Muscle of leg (tissue), 3 donors: ENCODE measurements at regions not wholly inside any gene's neighbourhood (a gene's known extent, or its start where the extent isn't known, plus 50 kb on each side); places are given as distances from the start of the nearest gene placed in this dataset.
"Not testable (repeated sequence)": the region's sequence is repeated elsewhere in the genome, so short reads cannot be mapped to it uniquely, and the experiment has no call there.

Experiments
- DNase-seq: peaks from one replicate; pipeline ENCODE4 v3.0.0; 2013
- H3K27ac ChIP-seq: one replicate; pipeline ENCODE4 v1.5.1; 2013; ENCODE audit warnings: mild to moderate bottlenecking, low read length, control low read depth
- H3K27me3 ChIP-seq: one replicate; pipeline ENCODE4 v1.6.1; 2013; ENCODE audit warnings: low read length; ENCODE audit not compliant: control insufficient read depth, insufficient read depth
- H3K36me3 ChIP-seq: one replicate; pipeline ENCODE4 v1.6.1; 2013; ENCODE audit warnings: low read length; ENCODE audit not compliant: control insufficient read depth, insufficient read depth
- H3K4me1 ChIP-seq: one replicate; pipeline ENCODE4 v1.6.1; 2013; ENCODE audit warnings: low read length; ENCODE audit not compliant: control insufficient read depth, insufficient read depth
- H3K4me3 ChIP-seq: one replicate; pipeline ENCODE4 v1.5.1; 2013; ENCODE audit warnings: low read length, control low read depth
- H3K9me3 ChIP-seq: replicated peaks from 2 replicates; pipeline ENCODE4 v1.6.1; 2013; ENCODE audit warnings: low read depth, low read length; ENCODE audit not compliant: control insufficient read depth
- WGBS: methylation state at CpG from one replicate; pipeline ENCODE4 v1.1.5; 2013; ENCODE audit warnings: missing lambda C conversion rate; ENCODE audit not compliant: insufficient coverage; 5-methylcytosine and 5-hydroxymethylcytosine counted together

DNA sequence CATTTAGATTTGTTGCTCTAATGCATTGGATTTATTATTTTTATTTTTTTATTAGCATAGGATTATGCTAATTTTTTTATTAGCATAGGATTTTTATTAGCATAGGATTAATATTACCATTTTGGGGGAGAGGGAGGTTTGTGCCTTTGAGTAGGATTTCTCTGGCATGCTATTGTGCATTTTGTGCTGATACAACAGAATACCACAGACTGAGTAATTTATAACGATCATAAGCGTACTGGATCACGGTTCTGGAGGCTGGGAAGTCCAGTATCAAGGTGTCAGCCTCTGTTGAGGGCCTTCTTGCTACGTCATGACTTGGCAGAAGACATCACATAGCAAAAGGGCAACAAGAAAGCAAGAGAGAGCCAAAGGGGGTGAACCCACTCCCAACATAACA lies 187.5 kb downstream of the XPNPEP1 start:
- Histone ChIP-seq H3K27ac (no peak overlapping the region), H3K4me3 (no peak overlapping the region), H3K9me3 (no peaks in the 10 kb centered on the region), H3K36me3 (no peaks in the 10 kb centered on the region), H3K4me1 (no peaks in the 10 kb centered on the region), H3K27me3 (no peaks in the 10 kb centered on the region)
- WGBS, result 72% methylated on average over 4 of the region's 4 CpGs
- DNase-seq, result no peak

- Histone ChIP-seq H3K36me3 (no peaks in the 10 kb centered on the region), H3K9me3 (no peaks in the 10 kb centered on the region), H3K4me3 (no peak overlapping the region), H3K27me3 (no peaks in the 10 kb centered on the region), H3K4me1 (no peaks in the 10 kb centered on the region), H3K27ac (no peak overlapping the region)
- no CpG with 5 or more reads among the region's 3 CpGs for WGBS
- peak; percentile 14 for DNase-seq
These were observed 190.9 kb downstream of the XPNPEP1 start for GRCh38 chr10:109732254-109732965.

- not testable (repeated sequence) for H3K27ac ChIP-seq, DNase-seq
These were observed 193.4 kb downstream of the XPNPEP1 start for GRCh38 chr10:109729895-109730294.

DNA sequence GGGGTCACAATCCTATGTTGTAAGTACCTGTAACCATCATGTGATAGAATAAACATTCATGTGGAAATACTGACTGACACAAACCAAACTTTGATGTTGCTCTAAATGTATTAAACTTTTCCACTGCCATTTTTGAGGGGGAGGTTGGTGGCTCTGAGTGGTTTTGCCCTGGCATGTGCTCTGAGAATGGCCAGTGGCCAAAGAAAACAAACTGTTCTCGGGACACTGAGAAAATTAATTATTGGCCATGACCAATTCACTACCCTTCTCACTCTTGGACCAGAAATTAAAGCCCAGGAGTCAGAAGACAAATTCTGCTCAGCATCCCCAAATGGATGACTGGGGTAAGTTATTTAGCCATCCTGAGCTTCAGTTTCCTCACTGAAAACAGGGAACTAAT lies 195.9 kb downstream of the XPNPEP1 start:
- Histone ChIP-seq H3K4me3 (no peak overlapping the region), H3K9me3 (no peaks in the 10 kb centered on the region), H3K4me1 (peaks cover 2% of the 10 kb centered on the region), H3K36me3 (no peaks in the 10 kb centered on the region), H3K27me3 (no peaks in the 10 kb centered on the region), H3K27ac (no peak overlapping the region)
- peak; percentile 37 for DNase-seq
- no CpG with 5 or more reads among the region's 1 CpG for WGBS

More at GRCh38 chr10:109729895-109730294, 193.4 kb downstream of the XPNPEP1 start:
- not testable (repeated sequence) for H3K27me3 ChIP-seq, H3K9me3 ChIP-seq, H3K4me3 ChIP-seq, H3K4me1 ChIP-seq, H3K36me3 ChIP-seq
- 58% methylated on average over 2 of the region's 4 CpGs for WGBS

DNA sequence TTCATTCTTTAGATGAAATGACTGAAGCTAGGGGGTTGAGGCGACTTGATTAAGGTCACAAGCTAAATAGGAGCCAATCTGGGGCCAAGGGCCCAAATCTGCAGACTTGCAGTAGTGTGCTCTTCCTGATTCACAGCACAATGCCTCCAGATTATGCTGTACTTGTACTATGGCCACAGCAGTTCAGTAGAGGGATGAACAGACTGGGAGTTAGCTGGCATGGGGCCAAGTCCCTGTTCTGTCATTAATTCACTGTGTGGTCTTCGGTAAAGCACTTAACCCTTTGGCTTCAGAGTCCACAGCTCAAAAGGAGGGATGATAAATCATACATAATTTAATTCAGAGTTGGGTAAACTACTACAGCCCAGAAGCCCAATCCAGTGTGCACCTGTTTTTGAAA lies 196.8 kb downstream of the XPNPEP1 start:
- no peak overlapping the region for H3K27ac ChIP-seq

GRCh38 chr10:109723305-109723704 lies 200.0 kb downstream of the XPNPEP1 start:
- no peak for DNase-seq
- H3K36me3 ChIP-seq, result no peaks in the 10 kb centered on the region
- H3K27ac ChIP-seq, result no peak overlapping the region
- H3K27me3 ChIP-seq, result no peaks in the 10 kb centered on the region
- H3K9me3 ChIP-seq, result no peaks in the 10 kb centered on the region
- WGBS, result 74% methylated on average over 2 of the region's 3 CpGs
- no peak overlapping the region for H3K4me3 ChIP-seq
- H3K4me1 ChIP-seq, result peaks cover 2% of the 10 kb centered on the region

More for the DNA sequence above, 196.8 kb downstream of the XPNPEP1 start:
- no peaks in the 10 kb centered on the region for H3K36me3 ChIP-seq
- H3K9me3 ChIP-seq, result no peaks in the 10 kb centered on the region
- H3K4me3 ChIP-seq, result no peak overlapping the region
- WGBS, result no CpG with 5 or more reads among the region's 2 CpGs
- peaks cover 2% of the 10 kb centered on the region for H3K4me1 ChIP-seq
- DNase-seq, result peak; percentile 30
- H3K27me3 ChIP-seq, result no peaks in the 10 kb centered on the region

DNA sequence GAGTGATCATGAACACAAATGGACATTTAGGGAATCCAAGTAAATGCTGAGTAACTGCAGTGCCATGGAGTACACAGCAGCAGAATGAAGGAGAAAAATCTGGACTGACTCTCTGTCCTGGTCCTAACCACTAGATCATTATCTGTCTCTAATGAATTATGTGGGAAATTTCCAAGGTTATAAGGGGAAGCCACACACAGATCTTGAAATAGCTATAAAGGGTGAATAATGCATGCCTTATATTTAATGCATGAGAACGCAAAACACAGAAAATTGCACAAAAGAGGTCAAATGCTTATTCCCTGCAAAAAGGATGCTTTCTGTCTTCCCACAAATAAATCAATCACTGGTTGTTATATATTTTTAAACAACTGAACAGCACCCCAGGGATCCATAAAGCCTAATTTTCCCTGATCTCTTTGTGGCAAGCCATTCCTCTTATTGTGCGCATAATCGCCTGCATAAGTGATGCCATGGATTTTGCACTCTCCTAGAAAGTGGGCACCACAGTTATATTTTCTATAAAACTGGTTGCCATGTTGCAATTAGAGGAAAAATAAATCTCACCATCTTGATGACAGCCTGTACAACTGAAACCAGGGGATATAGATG lies 201.8 kb downstream of the XPNPEP1 start:
- Histone ChIP-seq H3K27me3 (no peaks in the 10 kb centered on the region), H3K27ac (no peak overlapping the region), H3K9me3 (no peaks in the 10 kb centered on the region), H3K36me3 (no peaks in the 10 kb centered on the region), H3K4me1 (peaks cover 2% of the 10 kb centered on the region), H3K4me3 (no peak overlapping the region)
- DNase-seq, result no peak
- no CpG with 5 or more reads among the region's 3 CpGs for WGBS

DNA sequence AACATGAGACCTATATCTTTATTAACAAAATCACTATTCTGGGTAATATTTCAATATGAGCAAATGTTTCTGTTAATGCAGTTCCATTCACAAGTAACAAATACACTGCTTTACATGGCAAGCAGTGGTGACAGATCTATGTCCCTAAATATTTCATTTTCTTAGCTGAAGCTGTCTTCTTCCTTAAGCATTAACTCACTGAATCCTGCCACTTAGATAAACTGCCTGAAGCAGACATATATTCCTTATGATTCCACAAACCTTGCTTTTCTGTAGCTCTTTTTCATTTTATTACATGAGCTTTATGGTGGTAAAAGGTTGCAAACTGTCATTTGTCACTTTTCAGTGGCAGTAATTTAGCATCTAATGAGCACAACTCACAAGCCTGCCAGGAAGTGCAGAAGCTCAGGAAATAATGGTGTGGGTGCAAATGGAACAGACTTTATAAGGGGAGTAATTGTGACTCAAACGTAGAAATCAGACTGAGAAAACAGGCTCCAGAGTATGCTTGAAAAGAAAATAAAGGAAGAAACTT lies 217.2 kb downstream of the XPNPEP1 start:
- no peak overlapping the region for H3K27ac ChIP-seq
- no peak for DNase-seq
- no peaks in the 10 kb centered on the region for H3K27me3 ChIP-seq
- H3K4me3 ChIP-seq, result no peak overlapping the region
- H3K36me3 ChIP-seq, result no peaks in the 10 kb centered on the region
- no peaks in the 10 kb centered on the region for H3K4me1 ChIP-seq
- 38% methylated on average over 1 of the region's 1 CpG for WGBS
- H3K9me3 ChIP-seq, result peaks cover 3% of the 10 kb centered on the region

DNA sequence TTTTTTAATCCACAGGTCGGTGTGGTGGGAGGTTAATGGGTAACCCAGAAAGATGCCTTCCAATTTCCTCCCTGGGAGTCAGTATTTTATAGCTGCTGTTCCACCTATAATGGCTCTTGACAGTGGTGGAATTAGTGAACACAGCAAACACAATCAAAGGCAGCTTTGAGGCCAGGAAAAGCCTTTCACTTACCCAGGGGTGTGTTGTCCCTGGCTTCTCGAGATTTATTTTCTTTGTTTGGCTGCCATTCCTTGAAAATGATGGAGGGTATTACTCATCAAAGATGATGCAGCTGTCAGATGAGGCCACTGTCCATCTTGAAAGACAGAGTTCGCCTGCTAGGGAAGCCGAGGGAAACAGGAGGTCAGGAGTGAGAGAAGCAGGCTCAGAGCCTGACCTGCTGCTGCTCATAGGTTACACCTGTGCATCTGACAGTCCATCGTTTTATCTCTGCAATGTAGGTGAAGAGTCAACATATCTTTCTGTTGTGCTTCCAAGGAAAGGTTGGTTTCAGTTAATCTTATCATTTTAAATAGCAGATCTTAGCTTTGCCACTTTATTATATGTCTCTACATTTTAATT lies 221.6 kb downstream of the XPNPEP1 start:
- Histone ChIP-seq H3K27me3 (no peaks in the 10 kb centered on the region), H3K4me3 (no peak overlapping the region), H3K4me1 (no peaks in the 10 kb centered on the region), H3K27ac (no peak overlapping the region), H3K9me3 (no peaks in the 10 kb centered on the region), H3K36me3 (no peaks in the 10 kb centered on the region)
- WGBS, result 64% methylated on average over 3 of the region's 5 CpGs
- DNase-seq, result no peak

GRCh38 chr10:109698882-109699664 lies 224.2 kb downstream of the XPNPEP1 start:
- no peaks in the 10 kb centered on the region for H3K9me3 ChIP-seq
- WGBS, result 57% methylated on average over 2 of the region's 5 CpGs
- no peaks in the 10 kb centered on the region for H3K4me1 ChIP-seq
- no peaks in the 10 kb centered on the region for H3K36me3 ChIP-seq
- H3K27me3 ChIP-seq, result no peaks in the 10 kb centered on the region
- H3K4me3 ChIP-seq, result no peak overlapping the region
- H3K27ac ChIP-seq, result no peak overlapping the region
- DNase-seq, result no peak
